ENCODE measurements at regions not wholly inside any gene's neighbourhood (a gene's known extent, or its start where the extent isn't known, plus 50 kb on each side); places are given as distances from the start of the nearest gene placed in this dataset.

DNA sequence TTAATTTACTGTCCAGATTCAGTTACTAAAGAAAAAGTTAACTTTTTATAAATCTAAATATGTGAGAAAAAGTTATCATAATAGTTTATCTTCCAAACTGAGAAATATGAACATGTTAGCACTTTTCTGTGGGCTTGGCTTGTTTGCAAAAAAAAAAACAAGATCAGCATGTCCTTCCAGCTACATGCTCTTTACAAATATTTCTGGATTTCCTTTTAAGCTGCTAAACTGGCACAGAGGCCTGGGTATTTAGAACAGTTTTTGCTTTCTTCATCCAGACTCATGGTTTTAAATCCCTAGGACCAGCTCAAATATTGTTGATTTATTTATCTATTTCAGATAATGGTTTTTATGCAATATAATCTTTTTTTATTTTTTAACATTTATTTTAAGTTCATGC is 1444.5 kb upstream of the FLRT2 start:
- TF ChIP-seq, protein P1, sequence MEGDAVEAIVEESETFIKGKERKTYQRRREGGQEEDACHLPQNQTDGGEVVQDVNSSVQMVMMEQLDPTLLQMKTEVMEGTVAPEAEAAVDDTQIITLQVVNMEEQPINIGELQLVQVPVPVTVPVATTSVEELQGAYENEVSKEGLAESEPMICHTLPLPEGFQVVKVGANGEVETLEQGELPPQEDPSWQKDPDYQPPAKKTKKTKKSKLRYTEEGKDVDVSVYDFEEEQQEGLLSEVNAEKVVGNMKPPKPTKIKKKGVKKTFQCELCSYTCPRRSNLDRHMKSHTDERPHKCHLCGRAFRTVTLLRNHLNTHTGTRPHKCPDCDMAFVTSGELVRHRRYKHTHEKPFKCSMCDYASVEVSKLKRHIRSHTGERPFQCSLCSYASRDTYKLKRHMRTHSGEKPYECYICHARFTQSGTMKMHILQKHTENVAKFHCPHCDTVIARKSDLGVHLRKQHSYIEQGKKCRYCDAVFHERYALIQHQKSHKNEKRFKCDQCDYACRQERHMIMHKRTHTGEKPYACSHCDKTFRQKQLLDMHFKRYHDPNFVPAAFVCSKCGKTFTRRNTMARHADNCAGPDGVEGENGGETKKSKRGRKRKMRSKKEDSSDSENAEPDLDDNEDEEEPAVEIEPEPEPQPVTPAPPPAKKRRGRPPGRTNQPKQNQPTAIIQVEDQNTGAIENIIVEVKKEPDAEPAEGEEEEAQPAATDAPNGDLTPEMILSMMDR (conservative IDR thresholded peaks at IDR 0.05; ENCODE audit: low read length): no peak
- TF ChIP-seq EZH2phosphoT487 (IDR thresholded peaks at IDR 0.05; ENCODE audit: borderline replicate concordance, low read depth, low read length): no peak

Measured in OCI-LY7 (cell line).